GM04504 (cell line): ENCODE measurements at regions not wholly inside any gene's neighbourhood (a gene's known extent, or its start where the extent isn't known, plus 50 kb on each side); places are given as distances from the start of the nearest gene placed in this dataset.
"Not testable (repeated sequence)": the region's sequence is repeated elsewhere in the genome, so short reads cannot be mapped to it uniquely, and the experiment has no call there.

ENCODE experiments used
- DNase-seq: peaks from one replicate; pipeline ENCODE4 v3.0.0-alpha.2; 2012; ENCODE audit warnings: low read depth

DNA sequence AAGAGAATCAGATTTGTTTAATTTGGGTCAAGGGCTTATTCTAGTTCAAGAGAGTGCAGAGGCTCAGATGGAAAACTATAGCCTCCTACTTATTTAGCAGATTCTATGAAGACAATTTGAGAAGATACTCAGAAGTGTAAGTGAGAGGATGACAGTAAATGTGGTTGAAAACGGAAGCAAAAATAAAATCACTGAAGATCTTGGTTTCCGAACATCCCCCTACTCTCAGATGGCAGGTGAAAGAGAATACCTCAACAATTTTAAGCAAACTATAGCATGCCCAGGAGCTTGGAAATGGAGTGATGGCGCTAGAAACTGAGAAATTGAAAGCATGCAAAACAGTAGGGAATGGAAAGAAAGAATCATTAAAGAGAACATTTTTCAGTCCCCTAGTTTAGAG lies 705.5 kb upstream of the CDH8 start:
- no peak for DNase-seq

DNA sequence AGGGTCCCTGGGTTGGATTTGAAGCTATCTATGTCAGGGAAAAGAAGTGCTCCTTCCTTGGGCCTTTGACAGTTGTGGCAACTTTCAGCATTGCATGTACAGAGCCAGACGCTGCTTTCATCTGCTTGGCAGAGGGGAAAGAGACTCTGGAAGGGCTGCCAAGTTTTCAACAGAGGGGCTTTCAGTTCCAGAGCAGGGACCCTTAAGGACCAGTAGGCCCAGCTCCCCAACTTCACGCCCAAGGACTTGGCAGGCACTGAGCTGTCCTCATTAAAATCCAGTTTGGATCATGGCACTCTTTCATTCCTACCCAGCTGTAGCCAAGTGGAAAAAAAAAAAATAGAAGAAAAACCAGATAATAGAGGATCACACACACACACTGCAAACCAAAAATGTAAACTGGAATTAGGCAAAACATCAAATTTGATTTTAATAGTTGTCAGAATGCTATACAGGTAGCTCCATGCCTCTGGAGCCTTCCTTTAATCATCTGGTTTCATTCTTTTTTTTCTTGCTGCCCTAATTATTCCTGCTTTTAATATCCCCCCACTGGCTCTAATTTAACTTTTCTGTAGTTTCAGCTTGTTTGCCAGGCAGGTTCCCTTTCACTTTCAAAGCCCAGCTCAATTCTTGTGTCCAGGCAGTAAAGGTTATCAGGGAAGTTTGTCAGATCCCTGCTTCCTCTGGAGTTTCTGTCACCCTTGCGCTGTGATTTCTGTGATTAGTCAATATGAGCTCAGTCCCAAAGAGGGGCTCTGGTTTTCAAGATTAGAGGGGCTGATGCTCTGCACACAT lies 702.6 kb upstream of the CDH8 start:
- no peak for DNase-seq

DNA sequence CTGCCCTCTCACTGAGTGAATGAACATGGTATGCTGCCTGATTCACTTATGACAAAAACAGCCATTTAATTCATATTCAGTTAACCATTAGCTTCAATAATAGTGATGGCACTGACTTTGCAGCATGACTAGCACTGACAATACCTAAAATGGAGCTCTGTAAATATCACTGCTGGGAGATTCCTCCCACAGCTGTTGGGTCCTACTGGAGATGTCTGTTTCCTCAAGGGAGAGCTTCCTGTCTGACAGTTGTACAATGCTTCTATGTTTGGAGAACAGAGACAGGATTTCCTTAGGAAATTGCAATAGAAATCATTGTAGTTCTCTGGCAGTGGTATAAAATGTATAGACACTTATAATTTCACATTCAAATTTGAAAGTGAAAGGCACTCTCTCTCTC lies 695.9 kb upstream of the CDH8 start:
- no peak for DNase-seq

DNA sequence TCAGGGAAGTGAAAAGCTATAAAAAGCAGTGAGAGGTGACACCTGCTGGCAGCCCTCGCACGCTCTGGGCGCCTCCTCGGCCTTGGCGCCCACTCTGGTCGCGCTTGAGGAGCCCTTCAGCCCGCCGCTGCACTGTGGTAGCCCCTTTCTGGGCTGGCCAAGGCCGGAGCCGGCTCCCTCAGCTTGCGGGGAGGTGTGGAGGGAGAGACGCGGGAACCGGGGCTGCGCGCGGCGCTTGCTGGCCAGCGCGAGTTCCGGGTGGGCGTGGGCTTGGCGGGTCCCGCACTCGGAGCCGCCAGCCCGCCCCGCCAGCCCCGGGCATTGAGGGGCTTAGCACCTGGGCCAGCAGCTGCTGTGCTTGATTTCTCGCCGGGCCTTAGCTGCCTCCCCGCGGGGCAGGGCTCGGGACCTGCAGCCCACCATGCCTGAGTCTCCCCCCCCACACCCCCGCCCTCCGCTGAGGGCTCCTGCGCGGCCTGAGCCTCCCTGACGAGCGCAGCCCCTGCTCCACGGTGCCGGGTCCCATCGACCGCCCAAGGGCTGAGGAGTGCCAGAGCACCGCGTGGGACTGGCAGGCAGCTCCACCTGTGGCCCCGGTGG lies 688.5 kb upstream of the CDH8 start:
- DNase-seq: not testable (repeated sequence)

DNA sequence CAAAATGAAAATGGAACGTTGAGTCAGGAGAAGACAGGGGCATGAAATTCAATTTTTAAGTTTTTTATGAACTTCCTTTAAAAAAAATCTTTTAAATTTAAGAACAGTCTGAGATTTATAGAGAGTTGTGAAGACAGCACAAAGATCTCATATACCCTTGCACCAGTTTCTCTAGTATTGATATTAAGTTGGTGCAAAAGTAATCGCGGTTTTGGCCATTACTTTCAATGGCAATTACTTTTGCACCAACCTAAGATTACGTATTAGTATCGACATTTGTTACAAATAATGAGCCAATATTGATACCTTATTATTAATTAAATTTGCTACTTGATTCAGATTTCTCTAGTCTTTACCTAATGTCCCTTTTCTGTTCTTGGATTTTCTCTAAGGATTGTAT lies 684.4 kb upstream of the CDH8 start:
- DNase-seq: no peak

DNA sequence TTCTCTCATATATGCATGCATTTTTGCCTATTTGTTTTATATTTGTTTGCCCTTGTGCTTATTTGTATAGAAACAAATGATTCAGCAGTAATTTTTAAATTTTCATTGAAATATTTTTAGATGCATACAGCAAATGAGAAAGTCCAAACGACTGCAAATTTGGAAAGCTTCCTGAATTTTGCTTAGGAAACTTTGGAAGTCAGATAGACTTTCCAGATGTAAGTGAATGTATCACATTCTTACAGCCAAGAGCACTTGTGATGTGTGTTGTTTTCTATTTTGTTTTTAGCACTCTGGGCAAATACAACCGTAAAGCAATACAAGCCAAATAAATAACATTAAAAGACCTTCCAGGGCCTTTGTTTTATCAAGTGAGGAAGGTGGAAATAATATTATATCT lies 680.8 kb upstream of the CDH8 start:
- no peak for DNase-seq

DNA sequence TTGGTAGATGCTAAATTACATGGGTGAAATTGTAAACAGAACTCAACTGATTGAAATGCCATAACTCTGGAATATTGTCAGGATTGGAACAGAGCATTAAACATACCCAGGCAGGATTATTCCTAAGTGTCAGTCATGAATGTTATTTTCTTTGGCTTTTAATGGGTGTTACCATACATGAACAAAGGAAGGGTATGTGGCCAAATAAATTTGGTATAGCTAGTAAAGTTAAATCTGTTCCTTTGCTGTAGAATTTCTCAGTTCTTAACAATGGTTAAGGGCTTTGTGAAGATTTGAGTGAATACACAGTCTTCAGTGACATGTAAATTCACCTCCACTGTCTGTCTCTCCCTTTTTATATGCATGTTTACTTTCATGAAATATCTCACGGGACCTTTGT lies 679.5 kb upstream of the CDH8 start:
- no peak for DNase-seq

DNA sequence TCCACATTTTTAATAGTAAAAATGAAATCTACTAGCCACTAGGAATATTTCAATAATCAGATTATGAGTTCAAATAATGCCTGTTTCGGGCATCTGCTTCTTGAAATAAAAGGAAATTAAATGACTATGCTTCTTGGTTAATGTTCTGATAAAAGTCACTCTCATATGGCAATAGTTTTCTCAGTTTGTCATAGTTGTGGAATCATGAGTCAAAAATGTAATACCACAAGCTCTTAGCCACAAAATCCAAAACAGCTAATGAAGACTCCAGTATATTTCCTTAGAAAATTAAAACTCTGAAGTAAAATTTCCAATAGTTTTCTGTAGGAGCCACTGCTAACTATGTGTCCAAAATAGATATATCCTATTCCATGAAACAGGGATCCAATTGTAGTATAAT lies 676.3 kb upstream of the CDH8 start:
- DNase-seq: no peak

DNA sequence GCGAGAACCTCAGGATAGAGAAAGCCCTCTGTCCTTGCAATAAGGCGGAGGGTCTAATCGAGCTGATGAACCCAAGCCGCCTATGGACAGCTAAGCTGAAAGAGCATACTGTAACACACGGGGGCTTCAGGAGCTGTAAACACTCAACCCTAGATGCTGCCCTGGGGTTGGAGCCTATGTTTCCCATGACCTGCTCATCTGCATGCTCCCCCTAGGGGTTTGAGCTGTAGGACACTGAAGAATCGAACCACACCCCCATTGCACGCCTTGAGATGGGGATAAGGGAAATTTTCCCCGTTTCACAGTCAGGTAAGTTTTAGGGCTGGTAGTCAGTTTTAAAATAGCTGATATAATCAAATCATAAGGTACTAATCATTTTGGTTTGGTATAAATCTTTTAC lies 675.6 kb upstream of the CDH8 start:
- DNase-seq: no peak

DNA sequence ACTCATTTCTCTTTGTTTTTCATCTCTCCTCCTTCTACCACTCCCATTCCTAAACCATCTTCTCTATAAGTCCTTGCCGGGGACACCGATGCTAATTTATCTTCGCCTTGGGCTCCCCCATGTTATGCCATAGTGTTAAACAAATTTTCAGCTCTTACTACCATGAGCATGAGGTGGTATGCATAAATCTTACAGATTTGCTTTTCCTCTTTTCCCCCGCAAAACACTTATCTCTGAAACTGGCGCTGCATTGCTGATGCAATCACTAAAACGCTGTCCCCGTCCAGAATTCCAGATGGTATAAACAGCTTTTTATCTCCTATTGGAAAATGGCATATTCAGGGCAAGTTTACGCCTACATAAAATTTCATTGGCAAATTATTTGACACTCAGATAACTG lies 673.6 kb upstream of the CDH8 start:
- no peak for DNase-seq

DNA sequence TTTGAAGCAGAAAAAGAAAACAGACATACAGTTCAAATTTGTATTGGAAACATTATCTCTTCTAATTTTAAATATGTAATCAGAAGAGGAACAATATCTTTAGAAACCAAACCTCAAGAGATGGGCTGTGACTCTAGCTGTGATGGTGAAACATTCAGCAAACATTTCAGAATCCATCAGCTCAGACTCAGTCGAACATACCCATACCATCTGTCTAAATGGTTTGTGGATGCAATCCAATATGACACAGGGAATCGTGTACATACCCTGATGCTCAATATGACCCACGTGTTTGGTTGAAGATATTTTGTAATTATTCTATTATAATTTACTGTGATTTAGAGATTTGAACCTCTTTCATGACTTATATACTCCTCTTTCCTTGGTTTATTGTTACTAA lies 665.2 kb upstream of the CDH8 start:
- no peak for DNase-seq

DNA sequence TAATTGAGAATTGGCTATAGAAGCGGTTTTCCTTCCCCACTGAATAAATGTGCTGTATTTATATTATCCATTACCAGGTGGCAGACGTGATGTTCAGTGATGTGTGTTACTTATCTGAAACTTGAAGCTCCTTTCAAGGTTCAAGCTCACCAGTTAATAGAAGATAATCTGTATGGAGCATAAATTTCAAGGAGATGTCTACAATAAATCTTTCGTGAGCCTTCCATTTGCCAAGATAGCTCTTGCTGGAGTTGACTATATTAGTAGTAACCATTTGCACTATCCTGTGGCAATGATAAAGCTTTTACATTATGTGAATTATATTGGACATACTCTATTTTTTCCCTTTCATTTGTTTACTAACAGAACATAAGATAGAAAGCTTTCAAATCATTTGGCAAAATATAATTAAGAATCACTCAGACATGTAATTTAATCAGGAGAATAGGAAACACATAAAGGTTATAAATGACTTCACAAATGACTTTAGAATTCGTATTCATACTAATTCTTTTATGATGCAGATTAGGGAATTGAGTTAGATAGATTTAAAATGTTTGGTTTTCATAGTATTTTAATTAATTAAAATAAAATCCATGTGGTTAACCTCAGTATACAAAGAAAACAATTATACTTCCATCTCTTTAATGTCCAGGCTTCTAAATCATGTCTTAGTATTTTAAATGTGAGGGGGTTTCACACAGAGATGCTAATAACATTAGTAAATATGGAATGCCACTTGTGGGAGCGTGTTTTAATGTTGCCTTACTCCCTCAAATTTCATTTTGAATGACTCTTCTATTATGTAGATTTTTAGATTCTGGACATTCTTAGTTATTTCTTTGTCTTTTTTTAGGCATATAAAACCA lies 664.4 kb upstream of the CDH8 start:
- DNase-seq: no peak

DNA sequence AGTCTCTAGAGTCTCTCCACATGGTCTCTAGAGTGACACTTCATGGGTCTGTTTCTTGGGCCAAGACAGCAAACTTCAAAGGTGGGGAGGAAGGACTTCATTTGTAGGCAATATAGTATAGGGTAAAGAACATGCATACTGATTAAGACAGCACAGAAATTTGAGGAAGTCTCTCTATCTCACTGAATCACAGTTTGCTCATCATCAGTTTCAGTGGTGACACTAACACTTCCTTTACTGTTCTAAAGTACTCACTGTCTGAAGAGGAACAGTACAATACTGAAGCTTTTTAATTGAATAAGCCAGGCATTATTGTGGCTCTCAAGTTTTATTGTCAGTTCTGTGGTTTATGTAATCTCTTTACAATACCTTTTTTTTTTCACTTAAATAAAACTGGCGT lies 656.4 kb upstream of the CDH8 start:
- no peak for DNase-seq

DNA sequence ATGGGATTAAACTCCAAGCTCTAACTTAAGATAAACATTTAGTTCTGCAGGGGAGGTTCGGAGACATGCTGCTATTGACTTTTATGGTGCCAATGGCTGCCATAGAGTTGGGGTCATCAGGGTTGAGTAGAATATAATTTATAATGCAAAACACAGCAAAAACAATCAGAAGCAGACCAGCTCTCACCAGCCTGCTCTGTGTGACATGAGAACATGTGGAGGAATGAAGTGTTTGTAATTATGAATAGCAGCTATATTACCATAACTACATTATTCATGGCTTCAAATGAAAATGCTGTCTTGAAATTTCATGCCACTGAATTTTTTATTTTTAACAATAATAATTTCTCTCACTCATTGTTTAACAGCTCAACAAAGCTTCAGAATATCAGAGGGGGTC lies 645.6 kb upstream of the CDH8 start:
- DNase-seq: no peak

DNA sequence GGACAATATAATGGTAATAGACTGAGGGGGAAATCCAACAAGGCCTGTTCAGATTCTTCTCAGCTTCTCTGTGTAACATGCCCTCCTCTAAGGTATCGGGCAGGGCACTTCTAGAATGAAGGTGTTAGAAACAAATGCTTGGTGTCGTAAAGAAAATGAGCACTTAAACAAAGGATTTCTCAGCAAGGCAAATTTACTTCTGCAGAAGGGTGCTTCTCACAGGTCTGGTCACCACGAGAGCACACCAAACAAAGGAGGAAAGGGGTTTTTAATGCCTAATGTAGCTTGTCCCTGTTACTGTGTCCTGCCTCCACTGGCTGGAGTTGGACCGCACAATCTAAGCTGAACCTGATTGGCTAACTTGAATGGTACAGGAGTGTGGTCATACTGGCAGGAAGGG lies 642.6 kb upstream of the CDH8 start:
- DNase-seq: no peak

DNA sequence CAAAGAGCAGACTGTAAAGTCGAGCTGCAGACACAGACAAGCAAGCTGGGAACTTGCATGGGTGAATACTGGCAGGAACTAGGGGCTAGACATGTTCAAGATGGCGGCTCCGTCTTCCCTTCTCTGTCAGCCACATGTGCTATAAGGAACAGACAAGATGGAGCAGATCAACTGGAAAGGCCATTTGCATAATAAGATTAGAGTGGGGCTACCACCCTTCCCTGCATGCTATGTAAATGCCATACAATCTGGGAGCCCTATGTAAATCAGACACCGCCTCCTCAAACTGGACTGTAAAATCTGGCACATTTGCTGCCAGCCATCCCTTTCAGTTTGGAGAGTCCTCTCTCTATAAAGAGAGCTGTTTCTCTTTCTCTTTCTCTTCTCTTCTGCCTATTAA lies 640.1 kb upstream of the CDH8 start:
- no peak for DNase-seq

DNA sequence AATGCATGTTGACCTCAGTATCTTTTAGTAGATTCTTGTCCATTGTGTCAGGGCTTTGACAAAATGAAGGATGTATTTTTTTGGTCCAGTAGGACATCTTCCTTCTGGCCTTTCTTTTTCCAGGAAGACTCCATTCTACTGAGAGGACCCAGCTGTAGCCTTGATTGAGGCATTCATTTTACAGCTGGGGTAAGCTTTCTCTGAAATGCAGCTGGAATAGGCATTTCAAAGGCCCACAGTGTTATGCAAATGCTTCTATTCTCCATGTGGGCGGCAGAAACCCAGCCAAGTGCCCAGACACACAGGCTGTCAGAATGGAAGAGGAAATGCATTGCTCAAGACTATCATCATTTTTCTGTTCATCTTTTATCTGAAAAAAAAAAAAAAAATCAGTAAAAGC lies 629.0 kb upstream of the CDH8 start:
- no peak for DNase-seq

DNA sequence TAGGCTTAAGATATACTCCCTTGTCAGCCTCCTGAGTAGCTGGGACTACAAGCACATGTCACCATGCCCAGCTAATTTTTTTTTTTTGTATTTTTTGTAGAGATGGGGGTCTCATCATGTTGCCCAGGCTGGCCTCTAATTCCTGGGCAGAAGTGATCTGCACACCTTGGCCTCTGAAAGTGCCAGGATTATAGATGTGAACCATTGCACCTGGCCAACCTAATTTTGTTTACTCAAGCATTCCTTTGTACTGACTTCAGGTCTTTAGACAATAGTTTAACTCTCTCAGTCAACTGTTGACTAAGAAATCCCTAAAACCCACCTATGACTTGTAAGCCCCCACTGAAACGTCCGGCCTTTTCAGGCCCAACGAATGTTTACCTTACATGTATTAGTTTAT lies 628.3 kb upstream of the CDH8 start:
- no peak for DNase-seq

DNA sequence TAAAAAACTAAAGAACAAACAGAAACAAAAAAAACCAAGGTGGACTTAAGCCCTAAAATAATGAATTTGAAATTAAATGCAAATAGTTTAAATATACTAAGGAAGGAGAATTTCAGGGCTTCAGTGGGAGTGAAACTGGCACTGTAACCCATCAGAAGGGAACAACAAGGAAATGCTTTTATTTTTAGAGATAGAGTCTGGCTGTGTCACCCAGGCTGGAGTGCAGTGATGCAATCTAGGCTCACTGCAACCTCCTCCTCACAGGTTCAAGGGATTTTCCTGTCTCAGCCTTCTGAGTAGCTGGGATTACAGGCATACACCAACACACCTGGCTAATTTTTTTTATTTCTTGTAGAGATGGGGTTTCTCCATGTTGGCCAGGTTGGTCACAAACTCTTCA lies 625.2 kb upstream of the CDH8 start:
- DNase-seq: no peak

DNA sequence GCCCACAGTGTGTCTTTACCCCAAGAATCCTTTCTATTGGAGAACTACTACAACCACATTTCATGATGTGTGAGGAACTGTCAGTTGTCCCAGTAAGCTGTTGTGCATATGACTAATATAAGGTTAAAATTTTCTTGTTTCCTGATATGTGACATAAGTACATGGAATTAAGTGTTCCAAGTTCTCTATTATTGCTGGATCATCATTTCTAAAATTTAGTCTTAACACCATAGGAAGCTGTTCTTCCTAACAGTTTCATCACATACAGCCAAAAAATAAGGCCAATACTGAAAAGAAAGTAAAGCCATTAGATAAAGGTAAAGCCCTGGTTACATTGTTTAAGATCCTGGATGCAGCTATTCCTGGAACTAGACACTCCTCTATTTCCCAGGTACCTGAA lies 620.9 kb upstream of the CDH8 start:
- no peak for DNase-seq

DNA sequence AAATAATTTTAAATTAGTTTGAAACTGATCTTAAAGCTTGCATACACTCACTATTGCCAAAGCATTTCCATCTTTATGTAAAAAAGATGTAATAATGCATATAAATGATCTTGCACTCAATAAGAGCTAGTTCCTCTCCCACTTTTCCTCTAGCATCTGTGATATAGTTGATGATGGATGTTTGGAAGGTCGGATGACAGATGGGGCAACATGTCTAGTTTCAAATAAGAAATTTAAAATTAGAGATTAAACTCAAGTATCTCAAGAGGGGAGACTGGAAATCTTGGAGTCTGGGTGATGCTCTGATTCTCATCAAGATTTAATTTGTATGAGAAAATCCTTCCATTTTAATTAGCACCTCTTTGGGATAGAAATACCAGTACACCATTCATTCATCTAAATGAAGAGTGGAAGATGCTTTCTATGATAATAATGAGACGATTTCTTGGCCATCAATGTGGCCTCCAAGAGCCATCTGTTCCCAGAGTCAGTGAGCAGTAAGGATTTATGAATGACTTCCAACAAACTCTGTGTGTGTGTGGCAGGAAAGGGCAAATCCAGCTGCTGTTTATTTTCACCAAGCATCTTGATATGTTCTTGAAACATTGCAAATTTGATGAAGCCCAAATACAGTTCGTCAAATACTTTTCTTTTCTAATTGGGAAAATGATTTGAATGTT lies 616.3 kb upstream of the CDH8 start:
- DNase-seq: no peak

DNA sequence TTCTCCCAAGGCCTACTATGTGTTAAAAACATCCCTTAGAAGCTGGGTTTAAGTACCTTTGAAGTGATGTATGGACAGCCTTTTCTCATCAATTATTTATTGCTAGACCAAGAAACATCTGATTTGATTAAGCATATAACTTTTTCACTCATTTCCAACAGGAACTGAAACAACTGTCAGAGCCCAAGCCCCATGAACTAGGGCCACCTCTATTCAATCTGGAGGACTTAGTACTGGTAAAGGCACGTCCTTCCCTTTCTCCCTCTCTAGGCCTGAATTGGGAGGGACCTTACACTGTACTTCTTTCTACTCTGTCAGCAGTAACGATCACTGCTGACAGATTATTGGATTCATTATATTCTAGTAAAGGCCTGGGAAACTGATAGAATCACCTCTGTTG lies 612.0 kb upstream of the CDH8 start:
- no peak for DNase-seq
